ENCODE measurements at regions not wholly inside any gene's neighbourhood (a gene's known extent, or its start where the extent isn't known, plus 50 kb on each side); places are given as distances from the start of the nearest gene placed in this dataset.
A peak's percentile ranks its signal among the peaks of the same experiment; 100 is the strongest.
"Not testable (repeated sequence)": the region's sequence is repeated elsewhere in the genome, so short reads cannot be mapped to it uniquely, and the experiment has no call there.

DNA sequence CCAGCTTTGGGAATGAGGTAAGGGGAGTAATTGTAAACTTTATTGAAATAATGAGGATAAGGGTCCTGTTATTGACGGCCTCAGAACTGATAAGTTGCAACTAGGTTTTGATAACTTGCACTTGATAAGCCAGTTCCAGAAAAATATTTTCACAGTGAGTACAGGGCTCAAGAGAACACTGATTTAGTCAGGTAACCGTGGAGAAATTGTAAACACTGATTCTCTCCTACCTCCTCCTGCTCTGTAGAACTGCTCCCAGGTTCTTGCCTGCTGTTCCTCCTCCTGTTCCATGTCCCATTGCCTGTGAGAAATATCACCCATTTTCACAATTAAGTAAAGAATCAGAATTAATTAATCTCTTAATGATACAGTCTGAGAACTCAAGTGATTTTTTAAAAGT lies 55.0 kb upstream of the CXXC4 start:
- H3K36me3 ChIP-seq (ENCODE audit: control insufficient read depth, insufficient read depth, low read length), result no peaks in the 10 kb centered on the region
- no peaks in the 10 kb centered on the region for H3K27me3 ChIP-seq (ENCODE audit: control insufficient read depth, insufficient read depth, low read length)
- DNase-seq, result no peak
- H3K27ac ChIP-seq (ENCODE audit: low read length), result no peak overlapping the region
- no CpG with 5 or more reads among the region's 2 CpGs for WGBS (ENCODE audit: insufficient coverage, low lambda C conversion rate)
- no peaks in the 10 kb centered on the region for H3K9me3 ChIP-seq (ENCODE audit: control insufficient read depth, low read depth, low read length)
- H3K4me1 ChIP-seq (ENCODE audit: control insufficient read depth, insufficient read depth, low read length), result no peaks in the 10 kb centered on the region
- H3K4me3 ChIP-seq (ENCODE audit: low read length), result no peak overlapping the region

DNA sequence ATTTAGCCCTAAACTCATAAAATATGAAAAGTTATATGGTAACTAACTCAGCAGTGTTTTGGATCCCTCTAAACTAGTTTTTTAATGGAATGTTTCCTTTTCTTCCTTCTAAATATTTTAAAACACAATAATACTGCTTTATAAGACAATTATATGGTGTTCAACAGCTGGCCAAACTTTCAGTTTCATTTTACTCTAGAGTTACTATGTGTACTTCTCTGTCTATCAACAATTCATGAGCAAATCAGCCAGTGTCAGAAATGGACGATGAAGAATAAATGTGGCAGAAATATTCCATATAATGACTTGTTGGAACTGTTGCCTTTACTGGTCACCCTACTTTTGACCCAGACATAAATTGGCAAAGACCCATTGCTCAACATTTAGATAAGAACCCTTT lies 64.8 kb upstream of the CXXC4 start:
- no peak overlapping the region for H3K27ac ChIP-seq (ENCODE audit: low read length)
- no CpG with 5 or more reads among the region's 1 CpG for WGBS (ENCODE audit: insufficient coverage, low lambda C conversion rate)
- no peaks in the 10 kb centered on the region for H3K9me3 ChIP-seq (ENCODE audit: control insufficient read depth, low read depth, low read length)
- no peak for DNase-seq
- no peaks in the 10 kb centered on the region for H3K36me3 ChIP-seq (ENCODE audit: control insufficient read depth, insufficient read depth, low read length)
- no peaks in the 10 kb centered on the region for H3K27me3 ChIP-seq (ENCODE audit: control insufficient read depth, insufficient read depth, low read length)
- H3K4me1 ChIP-seq (ENCODE audit: control insufficient read depth, insufficient read depth, low read length), result no peaks in the 10 kb centered on the region
- no peak overlapping the region for H3K4me3 ChIP-seq (ENCODE audit: low read length)

DNA sequence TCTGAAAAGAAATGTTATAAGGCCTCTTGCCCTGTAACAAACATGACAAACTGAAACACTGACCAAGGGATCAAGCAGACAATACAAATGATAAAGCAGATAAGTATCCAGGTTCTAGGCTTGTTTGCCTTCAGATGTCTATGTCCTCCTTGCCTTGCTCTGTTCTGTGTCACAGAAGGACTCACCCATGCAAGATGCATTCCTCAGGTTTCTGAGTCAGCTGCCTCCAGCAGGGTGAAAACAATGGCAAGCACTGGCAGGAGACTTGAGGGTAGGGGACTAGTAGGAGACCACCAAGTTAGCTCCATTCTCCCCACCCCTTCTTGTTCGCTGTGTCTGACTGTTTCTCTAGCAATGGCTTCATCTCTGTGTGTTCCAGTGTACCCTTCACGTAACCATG lies 76.6 kb upstream of the CXXC4 start:
- no peaks in the 10 kb centered on the region for H3K4me1 ChIP-seq (ENCODE audit: control insufficient read depth, insufficient read depth, low read length)
- H3K27ac ChIP-seq (ENCODE audit: low read length), result no peak overlapping the region
- DNase-seq, result no peak
- no peaks in the 10 kb centered on the region for H3K9me3 ChIP-seq (ENCODE audit: control insufficient read depth, low read depth, low read length)
- H3K27me3 ChIP-seq (ENCODE audit: control insufficient read depth, insufficient read depth, low read length), result no peaks in the 10 kb centered on the region
- WGBS (ENCODE audit: insufficient coverage, low lambda C conversion rate), result 100% methylated on average over 1 of the region's 2 CpGs
- H3K4me3 ChIP-seq (ENCODE audit: low read length), result no peak overlapping the region
- H3K36me3 ChIP-seq (ENCODE audit: control insufficient read depth, insufficient read depth, low read length), result no peaks in the 10 kb centered on the region

DNA sequence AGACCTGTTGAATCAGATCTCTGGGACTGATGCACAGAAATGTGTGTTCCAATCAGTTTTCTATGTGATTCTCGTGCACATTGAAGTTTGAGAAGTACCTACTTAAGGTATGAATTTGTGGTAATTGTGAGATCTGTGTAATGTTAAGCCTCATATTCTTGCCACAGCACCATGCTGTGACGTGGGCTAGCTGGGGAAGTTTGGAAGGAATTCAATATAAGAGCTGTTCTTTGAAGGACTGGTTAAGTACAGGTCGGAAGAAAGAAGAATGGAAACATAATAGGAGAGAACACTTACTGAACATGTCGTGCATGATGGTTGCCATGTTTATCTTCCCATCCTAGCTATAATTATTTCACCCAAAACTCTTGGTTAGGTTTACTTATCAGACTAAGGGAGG lies 79.7 kb upstream of the CXXC4 start:
- no peaks in the 10 kb centered on the region for H3K4me1 ChIP-seq (ENCODE audit: control insufficient read depth, insufficient read depth, low read length)
- no peaks in the 10 kb centered on the region for H3K36me3 ChIP-seq (ENCODE audit: control insufficient read depth, insufficient read depth, low read length)
- H3K4me3 ChIP-seq (ENCODE audit: low read length), result no peak overlapping the region
- H3K9me3 ChIP-seq (ENCODE audit: control insufficient read depth, low read depth, low read length), result no peaks in the 10 kb centered on the region
- H3K27me3 ChIP-seq (ENCODE audit: control insufficient read depth, insufficient read depth, low read length), result no peaks in the 10 kb centered on the region
- no peak for DNase-seq
- H3K27ac ChIP-seq (ENCODE audit: low read length), result no peak overlapping the region
- 74% methylated on average over 3 of the region's 4 CpGs for WGBS (ENCODE audit: insufficient coverage, low lambda C conversion rate)

DNA sequence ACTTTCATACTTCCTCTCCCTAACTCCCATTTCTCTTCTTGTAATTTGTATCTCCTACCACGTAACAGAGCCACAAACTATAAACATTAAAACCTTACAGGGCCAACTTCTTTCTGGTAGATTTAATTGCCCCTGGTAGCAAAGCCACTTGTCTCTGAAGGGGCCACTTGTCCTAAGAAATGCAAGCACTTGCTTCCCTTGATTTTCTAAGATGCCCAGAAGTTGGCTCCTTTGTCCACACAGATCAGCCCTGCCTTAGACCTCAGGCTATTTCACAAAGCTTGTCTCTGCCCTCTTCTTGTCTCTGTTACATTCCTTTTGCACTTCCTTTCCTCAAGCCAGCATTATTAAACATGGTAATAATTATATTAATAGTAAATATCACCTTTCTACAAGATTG lies 80.6 kb upstream of the CXXC4 start:
- no CpG with 5 or more reads among the region's 1 CpG for WGBS (ENCODE audit: insufficient coverage, low lambda C conversion rate)
- DNase-seq, result no peak
- no peaks in the 10 kb centered on the region for H3K9me3 ChIP-seq (ENCODE audit: control insufficient read depth, low read depth, low read length)
- no peak overlapping the region for H3K27ac ChIP-seq (ENCODE audit: low read length)
- no peaks in the 10 kb centered on the region for H3K36me3 ChIP-seq (ENCODE audit: control insufficient read depth, insufficient read depth, low read length)
- no peaks in the 10 kb centered on the region for H3K4me1 ChIP-seq (ENCODE audit: control insufficient read depth, insufficient read depth, low read length)
- H3K27me3 ChIP-seq (ENCODE audit: control insufficient read depth, insufficient read depth, low read length), result no peaks in the 10 kb centered on the region
- no peak overlapping the region for H3K4me3 ChIP-seq (ENCODE audit: low read length)

DNA sequence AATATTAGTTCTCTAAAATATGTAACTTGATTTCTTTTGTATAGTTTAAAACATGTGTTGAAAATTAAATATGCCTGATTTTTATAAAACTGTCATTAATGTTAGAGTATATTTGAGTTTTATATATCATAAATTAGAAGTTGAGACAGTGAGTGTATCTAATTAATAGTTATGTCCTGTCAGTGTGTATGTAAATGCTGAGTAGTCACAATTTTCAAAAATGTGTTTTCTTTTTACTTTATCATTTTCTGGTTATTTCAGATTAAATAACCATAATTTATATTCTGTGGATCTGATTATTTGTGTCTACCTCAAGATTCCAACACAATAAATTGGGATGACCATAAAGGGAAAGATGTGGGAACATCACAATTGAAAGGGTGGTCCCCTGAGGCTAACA lies 82.7 kb upstream of the CXXC4 start:
- Histone ChIP-seq H3K27ac (ENCODE audit: low read length) (no peak overlapping the region), H3K9me3 (ENCODE audit: control insufficient read depth, low read depth, low read length) (peaks cover 12% of the 10 kb centered on the region), H3K27me3 (ENCODE audit: control insufficient read depth, insufficient read depth, low read length) (no peaks in the 10 kb centered on the region), H3K4me1 (ENCODE audit: control insufficient read depth, insufficient read depth, low read length) (no peaks in the 10 kb centered on the region), H3K4me3 (ENCODE audit: low read length) (no peak overlapping the region), H3K36me3 (ENCODE audit: control insufficient read depth, insufficient read depth, low read length) (no peaks in the 10 kb centered on the region)
- no peak for DNase-seq

DNA sequence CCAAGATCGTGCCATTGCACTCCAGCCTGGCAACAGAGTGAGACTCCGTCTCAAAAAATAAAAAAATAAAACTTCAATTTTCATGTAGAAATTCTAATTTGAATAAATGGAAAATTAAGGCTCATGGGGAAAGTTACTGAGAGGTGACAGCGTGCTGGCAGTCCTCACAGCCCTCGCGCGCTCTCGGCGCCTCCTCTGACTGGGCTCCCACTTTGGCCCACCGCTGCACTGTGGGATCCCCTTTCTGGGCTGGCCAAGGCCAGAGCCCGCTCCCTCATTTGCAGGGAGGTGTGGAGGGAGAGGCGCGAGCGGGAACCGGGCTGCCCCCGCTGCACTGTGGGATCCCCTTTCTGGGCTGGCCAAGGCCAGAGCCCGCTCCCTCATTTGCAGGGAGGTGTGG lies 86.8 kb upstream of the CXXC4 start:
- H3K27me3 ChIP-seq (ENCODE audit: control insufficient read depth, insufficient read depth, low read length); H3K4me3 ChIP-seq (ENCODE audit: low read length); H3K36me3 ChIP-seq (ENCODE audit: control insufficient read depth, insufficient read depth, low read length); DNase-seq; H3K4me1 ChIP-seq (ENCODE audit: control insufficient read depth, insufficient read depth, low read length); H3K27ac ChIP-seq (ENCODE audit: low read length): not testable (repeated sequence)
- peaks cover 12% of the 10 kb centered on the region for H3K9me3 ChIP-seq (ENCODE audit: control insufficient read depth, low read depth, low read length)
- no CpG with 5 or more reads among the region's 16 CpGs for WGBS (ENCODE audit: insufficient coverage, low lambda C conversion rate)

DNA sequence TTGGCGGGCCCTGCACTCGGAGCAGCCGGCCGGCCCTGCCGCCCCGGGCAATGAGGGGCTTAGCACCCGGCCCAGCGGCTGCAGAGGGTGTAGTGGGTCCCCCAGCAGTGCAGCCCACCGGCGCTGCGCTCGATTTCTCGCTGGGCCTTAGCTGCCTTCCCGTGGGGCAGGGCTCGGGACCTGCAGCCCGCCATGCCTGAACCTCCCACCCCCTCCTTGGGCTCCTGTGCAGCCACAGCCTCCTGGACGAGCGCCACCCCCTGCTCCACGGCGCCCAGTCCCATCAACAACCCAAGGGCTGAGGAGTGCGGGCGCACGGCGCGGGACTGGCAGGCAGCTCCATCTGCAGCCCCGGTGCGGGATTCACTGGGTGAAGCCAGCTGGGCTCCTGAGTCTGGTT lies 87.4 kb upstream of the CXXC4 start:
- not testable (repeated sequence) for H3K4me1 ChIP-seq (ENCODE audit: control insufficient read depth, insufficient read depth, low read length); DNase-seq; H3K4me3 ChIP-seq (ENCODE audit: low read length); H3K27ac ChIP-seq (ENCODE audit: low read length); H3K36me3 ChIP-seq (ENCODE audit: control insufficient read depth, insufficient read depth, low read length); H3K27me3 ChIP-seq (ENCODE audit: control insufficient read depth, insufficient read depth, low read length)
- WGBS (ENCODE audit: insufficient coverage, low lambda C conversion rate), result no CpG with 5 or more reads among the region's 27 CpGs
- H3K9me3 ChIP-seq (ENCODE audit: control insufficient read depth, low read depth, low read length), result peaks cover 12% of the 10 kb centered on the region

DNA sequence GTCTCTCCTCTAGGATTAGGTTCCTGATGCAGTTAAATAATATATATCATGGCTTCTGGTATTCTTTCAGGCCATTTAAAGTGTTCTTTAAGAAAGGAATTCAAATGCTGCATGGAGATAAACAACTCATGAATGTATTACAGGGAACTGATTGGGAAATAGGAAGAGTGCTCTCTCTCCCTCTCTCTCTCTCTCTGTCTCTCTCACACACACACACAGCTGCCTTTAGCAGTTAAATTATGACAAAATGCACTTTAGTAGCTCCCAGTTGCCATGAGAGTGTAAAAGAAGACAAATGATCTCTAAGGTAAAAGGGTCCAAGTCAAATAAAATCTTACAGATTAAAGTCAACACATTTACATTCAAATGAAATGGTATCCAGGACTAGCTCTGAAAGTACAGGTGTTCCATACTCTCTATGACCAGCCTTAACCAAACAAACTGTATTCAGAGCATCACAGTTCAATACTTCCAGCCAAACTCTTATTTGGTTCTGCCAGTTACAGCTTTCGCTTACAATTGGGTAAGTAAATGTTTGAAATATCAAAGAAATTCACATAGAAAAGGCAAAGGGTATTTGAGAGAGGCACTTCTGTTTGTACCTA lies 94.7 kb upstream of the CXXC4 start:
- WGBS (ENCODE audit: insufficient coverage, low lambda C conversion rate), result 100% methylated on average over 1 of the region's 1 CpG
- H3K9me3 ChIP-seq (ENCODE audit: control insufficient read depth, low read depth, low read length), result no peaks in the 10 kb centered on the region
- no peaks in the 10 kb centered on the region for H3K27me3 ChIP-seq (ENCODE audit: control insufficient read depth, insufficient read depth, low read length)
- H3K36me3 ChIP-seq (ENCODE audit: control insufficient read depth, insufficient read depth, low read length), result no peaks in the 10 kb centered on the region
- H3K4me3 ChIP-seq (ENCODE audit: low read length), result no peak overlapping the region
- H3K27ac ChIP-seq (ENCODE audit: low read length), result no peak overlapping the region
- peak in 1 of 2 donors; percentile 3 for DNase-seq
- no peaks in the 10 kb centered on the region for H3K4me1 ChIP-seq (ENCODE audit: control insufficient read depth, insufficient read depth, low read length)

DNA sequence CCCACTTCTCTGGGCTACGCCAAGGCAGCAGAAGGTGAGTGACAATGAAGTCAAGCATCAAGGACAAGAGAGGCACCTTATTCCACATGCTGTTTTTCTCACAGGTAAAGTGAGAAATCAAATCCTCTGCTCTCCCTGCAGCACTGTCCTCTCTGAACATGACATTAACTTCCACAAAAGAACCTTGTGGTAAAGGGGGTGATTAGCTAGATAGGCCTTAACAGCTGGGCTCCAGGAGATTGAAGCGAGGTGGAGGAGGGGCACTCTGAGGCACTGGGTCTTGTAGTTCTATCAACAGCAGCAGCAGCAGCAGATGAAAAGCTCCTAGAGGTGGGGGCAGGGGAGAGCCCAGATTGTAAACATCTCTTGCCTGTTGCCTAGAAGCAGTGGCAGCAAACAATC lies 96.8 kb upstream of the CXXC4 start:
- H3K27ac ChIP-seq (ENCODE audit: low read length), result peak overlapping the region; percentile 42
- no peaks in the 10 kb centered on the region for H3K4me1 ChIP-seq (ENCODE audit: control insufficient read depth, insufficient read depth, low read length)
- H3K4me3 ChIP-seq (ENCODE audit: low read length), result no peak overlapping the region
- peak; percentile 52 to 65 for DNase-seq
- H3K27me3 ChIP-seq (ENCODE audit: control insufficient read depth, insufficient read depth, low read length), result no peaks in the 10 kb centered on the region
- H3K9me3 ChIP-seq (ENCODE audit: control insufficient read depth, low read depth, low read length), result no peaks in the 10 kb centered on the region
- H3K36me3 ChIP-seq (ENCODE audit: control insufficient read depth, insufficient read depth, low read length), result no peaks in the 10 kb centered on the region
- WGBS (ENCODE audit: insufficient coverage, low lambda C conversion rate), result no CpG with 5 or more reads among the region's 2 CpGs

DNA sequence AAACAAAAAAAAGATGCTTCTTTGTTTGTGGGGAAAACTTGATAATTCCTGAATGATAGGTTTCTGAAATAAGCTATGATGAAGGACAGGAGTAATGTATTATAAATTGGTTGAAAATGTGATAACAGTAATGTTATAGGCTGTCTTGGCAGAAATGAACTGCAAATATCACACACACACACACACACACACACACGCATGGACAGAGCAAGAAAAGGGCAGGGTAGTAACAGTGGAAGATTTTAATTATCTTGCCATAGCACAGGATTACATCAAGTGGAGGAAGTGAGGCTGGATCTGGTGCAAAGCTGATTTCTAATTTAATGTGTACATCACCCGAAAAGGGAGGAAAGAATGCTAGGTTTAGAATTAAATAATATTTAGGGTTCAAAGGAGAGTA lies 97.5 kb upstream of the CXXC4 start:
- Histone ChIP-seq H3K36me3 (ENCODE audit: control insufficient read depth, insufficient read depth, low read length) (no peaks in the 10 kb centered on the region), H3K4me3 (ENCODE audit: low read length) (no peak overlapping the region), H3K27ac (ENCODE audit: low read length) (peak overlapping the region; percentile 42), H3K4me1 (ENCODE audit: control insufficient read depth, insufficient read depth, low read length) (no peaks in the 10 kb centered on the region), H3K27me3 (ENCODE audit: control insufficient read depth, insufficient read depth, low read length) (no peaks in the 10 kb centered on the region), H3K9me3 (ENCODE audit: control insufficient read depth, low read depth, low read length) (no peaks in the 10 kb centered on the region)
- 83% methylated on average over 1 of the region's 2 CpGs for WGBS (ENCODE audit: insufficient coverage, low lambda C conversion rate)
- DNase-seq, result peak; percentile 4 to 5

Measured in large intestine (tissue), 3 donors.